ENCODE measurements at regions not wholly inside any gene's neighbourhood (a gene's known extent, or its start where the extent isn't known, plus 50 kb on each side); places are given as distances from the start of the nearest gene placed in this dataset.

- DNase-seq: no peak
Observed at GRCh38 chr2:191565120-191565519, 112.8 kb upstream of the NABP1 start.

- DNase-seq: no peak
Observed at GRCh38 chr2:191565647-191566198, 112.2 kb upstream of the NABP1 start.

GRCh38 chr2:191566344-191566743, 111.6 kb upstream of the NABP1 start:
- DNase-seq: peak; percentile 23

- DNase-seq: no peak
Observed at GRCh38 chr2:191567206-191567605, 110.7 kb upstream of the NABP1 start.

- DNase-seq: no peak
Observed at GRCh38 chr2:191569025-191569424, 108.9 kb upstream of the NABP1 start.

GRCh38 chr2:191571163-191571769, 106.7 kb upstream of the NABP1 start:
- DNase-seq: no peak

- DNase-seq: no peak
Observed at GRCh38 chr2:191572319-191572718, 105.6 kb upstream of the NABP1 start.

- no peak for DNase-seq
Observed at GRCh38 chr2:191573216-191573615, 104.7 kb upstream of the NABP1 start.

GRCh38 chr2:191574232-191574631, 103.7 kb upstream of the NABP1 start:
- DNase-seq: no peak

GRCh38 chr2:191577605-191578004, 100.3 kb upstream of the NABP1 start:
- no peak for DNase-seq

GRCh38 chr2:191578031-191578430, 99.9 kb upstream of the NABP1 start:
- DNase-seq: no peak

- no peak for DNase-seq
Observed at GRCh38 chr2:191580581-191580980, 97.4 kb upstream of the NABP1 start.

GRCh38 chr2:191581003-191581402, 96.9 kb upstream of the NABP1 start:
- no peak for DNase-seq

GRCh38 chr2:191582355-191582754, 95.6 kb upstream of the NABP1 start:
- no peak for DNase-seq

GRCh38 chr2:191591025-191591424, 86.9 kb upstream of the NABP1 start:
- DNase-seq: no peak

GRCh38 chr2:191593622-191594385, 84.1 kb upstream of the NABP1 start:
- DNase-seq: no peak

- DNase-seq: peak; percentile 4
Observed at GRCh38 chr2:191597186-191597751, 80.7 kb upstream of the NABP1 start.

- DNase-seq: no peak
Observed at GRCh38 chr2:191598296-191598695, 79.6 kb upstream of the NABP1 start.

- no peak for DNase-seq
Observed at GRCh38 chr2:191601060-191601459, 76.9 kb upstream of the NABP1 start.

GRCh38 chr2:191604154-191604553, 73.8 kb upstream of the NABP1 start:
- DNase-seq: no peak

GRCh38 chr2:191607096-191607495, 70.8 kb upstream of the NABP1 start:
- DNase-seq: no peak

- DNase-seq: no peak
Observed at GRCh38 chr2:191610756-191611155, 67.2 kb upstream of the NABP1 start.

GRCh38 chr2:191611614-191612013, 66.3 kb upstream of the NABP1 start:
- DNase-seq: no peak

- no peak for DNase-seq
Observed at GRCh38 chr2:191612496-191612895, 65.4 kb upstream of the NABP1 start.
